Glomerular visceral epithelial cell (primary cell): ENCODE measurements at regions not wholly inside any gene's neighbourhood (a gene's known extent, or its start where the extent isn't known, plus 50 kb on each side); places are given as distances from the start of the nearest gene placed in this dataset.

Experiments used
- DNase-seq: peaks from one replicate; pipeline ENCODE4 v3.0.0-alpha.2; 2016; ENCODE audit errors: extremely low spot score

- DNase-seq = no peak
These were observed 696.8 kb downstream of the OTOL1 start for GRCh38 chr3:162193148-162194095.

- no peak for DNase-seq
These were observed 698.5 kb downstream of the OTOL1 start for GRCh38 chr3:162195147-162195546.

GRCh38 chr3:162196964-162197363 lies 700.4 kb downstream of the OTOL1 start:
- DNase-seq = no peak

- DNase-seq = no peak
These were observed 704.2 kb downstream of the OTOL1 start for GRCh38 chr3:162200836-162201235.

- DNase-seq = no peak
These were observed 710.0 kb downstream of the OTOL1 start for GRCh38 chr3:162206648-162207047.

- no peak for DNase-seq
These were observed 714.9 kb downstream of the OTOL1 start for GRCh38 chr3:162211470-162211869.

GRCh38 chr3:162213196-162213595 lies 716.6 kb downstream of the OTOL1 start:
- no peak for DNase-seq

- no peak for DNase-seq
These were observed 717.3 kb downstream of the OTOL1 start for GRCh38 chr3:162213956-162214355.

GRCh38 chr3:162217647-162218046 lies 721.0 kb downstream of the OTOL1 start:
- DNase-seq = no peak

GRCh38 chr3:162218479-162218878 lies 721.9 kb downstream of the OTOL1 start:
- no peak for DNase-seq

GRCh38 chr3:162224746-162225145 lies 728.1 kb downstream of the OTOL1 start:
- DNase-seq = no peak

GRCh38 chr3:162236949-162237348 lies 740.3 kb downstream of the OTOL1 start:
- DNase-seq = no peak

GRCh38 chr3:162250782-162251181 lies 754.2 kb downstream of the OTOL1 start:
- DNase-seq = no peak

- DNase-seq = no peak
These were observed 765.5 kb downstream of the OTOL1 start for GRCh38 chr3:162262129-162262528.

- DNase-seq = no peak
These were observed 767.0 kb downstream of the OTOL1 start for GRCh38 chr3:162263596-162263995.

- DNase-seq = no peak
These were observed 773.2 kb downstream of the OTOL1 start for GRCh38 chr3:162269636-162270458.

GRCh38 chr3:162274070-162274469 lies 777.5 kb downstream of the OTOL1 start:
- DNase-seq = no peak

GRCh38 chr3:162278834-162279233 lies 782.2 kb downstream of the OTOL1 start:
- no peak for DNase-seq

- DNase-seq = no peak
These were observed 788.7 kb downstream of the OTOL1 start for GRCh38 chr3:162285259-162285658.

- no peak for DNase-seq
These were observed 791.0 kb downstream of the OTOL1 start for GRCh38 chr3:162287600-162287999.

- no peak for DNase-seq
These were observed 795.8 kb downstream of the OTOL1 start for GRCh38 chr3:162292409-162292808.

GRCh38 chr3:162295323-162295983 lies 798.8 kb downstream of the OTOL1 start:
- peak; percentile 90 for DNase-seq
